Stimulated activated CD8-positive, alpha-beta memory T cell treated with anti-CD3 and anti-CD28 coated beads, Interleukin-7, amount 100 ng/mL, for 4 hours (primary cell): ENCODE measurements at regions not wholly inside any gene's neighbourhood (a gene's known extent, or its start where the extent isn't known, plus 50 kb on each side); places are given as distances from the start of the nearest gene placed in this dataset.
"Not testable (repeated sequence)": the region's sequence is repeated elsewhere in the genome, so short reads cannot be mapped to it uniquely, and the experiment has no call there.

Experiments
- DNase-seq, 2 donors: peaks; one replicate each; pipeline ENCODE4 v3.0.0-alpha.2; 2020; ENCODE audit warnings: low read depth in 2 of 2

GRCh38 chr5:51162245-51162644, 221.0 kb upstream of the ISL1 start:
- no peak for DNase-seq

- DNase-seq: not testable (repeated sequence)
Observed at GRCh38 chr5:51165621-51166020, 217.6 kb upstream of the ISL1 start.

GRCh38 chr5:51172903-51173626, 210.2 kb upstream of the ISL1 start:
- DNase-seq: no peak

- no peak for DNase-seq
Observed at GRCh38 chr5:51181208-51181894, 201.9 kb upstream of the ISL1 start.

- no peak for DNase-seq
Observed at GRCh38 chr5:51185850-51186329, 197.4 kb upstream of the ISL1 start.

GRCh38 chr5:51188001-51188591, 195.2 kb upstream of the ISL1 start:
- no peak for DNase-seq

- DNase-seq: no peak
Observed at GRCh38 chr5:51194671-51195070, 188.6 kb upstream of the ISL1 start.

GRCh38 chr5:51201024-51201423, 182.2 kb upstream of the ISL1 start:
- DNase-seq: no peak

GRCh38 chr5:51201708-51202107, 181.5 kb upstream of the ISL1 start:
- no peak for DNase-seq

- no peak for DNase-seq
Observed at GRCh38 chr5:51202161-51202560, 181.1 kb upstream of the ISL1 start.

- DNase-seq: no peak
Observed at GRCh38 chr5:51203598-51203997, 179.7 kb upstream of the ISL1 start.

- no peak for DNase-seq
Observed at GRCh38 chr5:51208296-51208695, 175.0 kb upstream of the ISL1 start.

GRCh38 chr5:51214746-51215145, 168.5 kb upstream of the ISL1 start:
- DNase-seq: no peak

GRCh38 chr5:51225789-51226742, 157.2 kb upstream of the ISL1 start:
- DNase-seq: no peak

- no peak for DNase-seq
Observed at GRCh38 chr5:51227963-51228470, 155.2 kb upstream of the ISL1 start.

- DNase-seq: no peak
Observed at GRCh38 chr5:51230336-51230735, 152.9 kb upstream of the ISL1 start.

- no peak for DNase-seq
Observed at GRCh38 chr5:51242456-51242855, 140.8 kb upstream of the ISL1 start.

GRCh38 chr5:51250957-51251356, 132.3 kb upstream of the ISL1 start:
- not testable (repeated sequence) for DNase-seq

GRCh38 chr5:51271261-51271660, 112.0 kb upstream of the ISL1 start:
- no peak for DNase-seq

- no peak for DNase-seq
Observed at GRCh38 chr5:51273021-51273420, 110.2 kb upstream of the ISL1 start.

GRCh38 chr5:51273871-51274270, 109.4 kb upstream of the ISL1 start:
- no peak for DNase-seq

GRCh38 chr5:51275428-51275827, 107.8 kb upstream of the ISL1 start:
- no peak for DNase-seq
